ENCODE measurements at regions not wholly inside any gene's neighbourhood (a gene's known extent, or its start where the extent isn't known, plus 50 kb on each side); places are given as distances from the start of the nearest gene placed in this dataset.

- no peak for TF ChIP-seq POLR2A (IDR thresholded peaks at IDR 0.05; ENCODE audit: low read depth, low read length)
- TF ChIP-seq POLR2AphosphoS5 (IDR thresholded peaks at IDR 0.05; ENCODE audit: low read depth, low read length): no peak
- no peak for TF ChIP-seq TAF1 (IDR thresholded peaks at IDR 0.05; ENCODE audit: borderline replicate concordance, low read depth, low read length)
Observed at GRCh38 chr11:32029721-32030120, 61.2 kb upstream of the RCN1 start.

Data from GM12892 (cell line).